22Rv1 (cell line): ENCODE measurements at regions not wholly inside any gene's neighbourhood (a gene's known extent, or its start where the extent isn't known, plus 50 kb on each side); places are given as distances from the start of the nearest gene placed in this dataset.

Source experiments
- CTCF ChIP-seq: fragments of 450-650 bp; IDR thresholded peaks from 2 replicates; pipeline ENCODE4 v1.5.1; 2017; ENCODE audit warnings: mild to moderate bottlenecking
- ZFX ChIP-seq: fragments of 450-650 bp; IDR thresholded peaks from 2 replicates; pipeline ENCODE4 v1.6.1; 2017; ENCODE audit warnings: antibody characterized with exemption, borderline replicate concordance

GRCh38 chr2:34025196-34025595 lies 426.1 kb upstream of the FAM98A start:
- TF ChIP-seq CTCF (no peak), ZFX (no peak)
